ENCODE measurements at regions not wholly inside any gene's neighbourhood (a gene's known extent, or its start where the extent isn't known, plus 50 kb on each side); places are given as distances from the start of the nearest gene placed in this dataset.
A peak's percentile ranks its signal among the peaks of the same experiment; 100 is the strongest.

GRCh38 chr2:215843579-215843978 is 169.8 kb downstream of the MREG start:
- no peaks in the 10 kb centered on the region for H3K79me2 ChIP-seq (ENCODE audit: control insufficient read depth, insufficient read depth, low read length)
- Mint-ChIP-seq H3K27me3 (no peaks in the 10 kb centered on the region), H3K9me3 (ENCODE audit: insufficient read depth) (no peaks in the 10 kb centered on the region), H3K27ac (no peak overlapping the region), H3K4me3 (no peak overlapping the region), H3K4me1 (peaks cover 22% of the 10 kb centered on the region)
- H3K4me3 ChIP-seq (ENCODE audit: control extremely low read depth in 1 of 5, extremely low read depth in 1 of 5, insufficient read depth in 1 of 5, low read depth in 2 of 5, low read length in 4 of 5) = no peak overlapping the region
- no peaks in the 10 kb centered on the region for H3K9me3 ChIP-seq (ENCODE audit: control extremely low read depth in 1 of 3, control insufficient read depth in 2 of 3, insufficient read depth in 1 of 3, low read length in 2 of 3)
- no peak overlapping the region for H3K27ac ChIP-seq (ENCODE audit: low read length in 2 of 2)
- peaks cover 24 to 29% of the 10 kb centered on the region in 2 donors for H3K4me1 ChIP-seq (ENCODE audit: control insufficient read depth in 2 of 2, insufficient read depth in 2 of 2, low read length in 2 of 2)
- ChIA-PET POLR2A (no interaction called here), CTCF (interaction anchor here (0.8 kb wide), 1 partner anchor 77 kb away, joined by 3 read pairs; no protein-coding TSS in a partner anchor)
- DNase-seq (no peak), ATAC-seq (ENCODE audit: low read depth) (no peak)
- H3K9ac ChIP-seq (ENCODE audit: low read length) = no peak overlapping the region
- H2AFZ ChIP-seq (ENCODE audit: insufficient read depth, low read depth, low read length, poor library complexity, severe bottlenecking) = no peak overlapping the region
- H4K20me1 ChIP-seq (ENCODE audit: control insufficient read depth, insufficient read depth, low read length, poor library complexity, severe bottlenecking) = no peaks in the 10 kb centered on the region
- intact Hi-C loops (cut with micrococcal nuclease) = no loop called here
- TF ChIP-seq CTCF (IDR thresholded peaks at IDR 0.05) = no peak
- TF ChIP-seq EZH2 (IDR thresholded peaks at IDR 0.05; ENCODE audit: borderline replicate concordance, insufficient read depth, low read depth, low read length, poor library complexity, severe bottlenecking) = no peak
- H3K4me2 ChIP-seq (replicated peaks; ENCODE audit: low read depth, low read length, poor library complexity, severe bottlenecking) = no peak overlapping the region
- no peaks in the 10 kb centered on the region for H3K36me3 ChIP-seq (replicated peaks in 1 of 2; ENCODE audit: control extremely low read depth in 1 of 2, control insufficient read depth in 1 of 2, extremely low read depth in 1 of 2, insufficient read depth in 2 of 2, low read length in 1 of 2)
- H3K27me3 ChIP-seq (replicated peaks in 1 of 4; ENCODE audit: control extremely low read depth in 1 of 4, control insufficient read depth in 3 of 4, insufficient read depth in 4 of 4, low read length in 3 of 4) = no peaks in the 10 kb centered on the region
- no CpG with 5 or more reads among the region's 4 CpGs for WGBS (ENCODE audit: insufficient coverage)

GRCh38 chr2:215841175-215841816 is 172.1 kb downstream of the MREG start:
- Histone ChIP-seq H3K27me3 (replicated peaks in 1 of 4; ENCODE audit: control extremely low read depth in 1 of 4, control insufficient read depth in 3 of 4, insufficient read depth in 4 of 4, low read length in 3 of 4) (no peaks in the 10 kb centered on the region), H3K9me3 (ENCODE audit: control extremely low read depth in 1 of 3, control insufficient read depth in 2 of 3, insufficient read depth in 1 of 3, low read length in 2 of 3) (no peaks in the 10 kb centered on the region), H4K20me1 (ENCODE audit: control insufficient read depth, insufficient read depth, low read length, poor library complexity, severe bottlenecking) (no peaks in the 10 kb centered on the region), H3K79me2 (ENCODE audit: control insufficient read depth, insufficient read depth, low read length) (no peaks in the 10 kb centered on the region), H3K36me3 (replicated peaks in 1 of 2; ENCODE audit: control extremely low read depth in 1 of 2, control insufficient read depth in 1 of 2, extremely low read depth in 1 of 2, insufficient read depth in 2 of 2, low read length in 1 of 2) (no peaks in the 10 kb centered on the region), H3K4me3 (ENCODE audit: control extremely low read depth in 1 of 5, extremely low read depth in 1 of 5, insufficient read depth in 1 of 5, low read depth in 2 of 5, low read length in 4 of 5) (no peak overlapping the region), H3K4me2 (replicated peaks; ENCODE audit: low read depth, low read length, poor library complexity, severe bottlenecking) (peak overlapping the region; percentile 47), H3K27ac (ENCODE audit: low read length in 2 of 2) (no peak overlapping the region), H3K4me1 (ENCODE audit: control insufficient read depth in 2 of 2, insufficient read depth in 2 of 2, low read length in 2 of 2) (peaks cover 24 to 25% of the 10 kb centered on the region in 2 donors), H3K9ac (ENCODE audit: low read length) (no peak overlapping the region), H2AFZ (ENCODE audit: insufficient read depth, low read depth, low read length, poor library complexity, severe bottlenecking) (no peak overlapping the region)
- Mint-ChIP-seq H3K27ac (no peak overlapping the region), H3K4me3 (no peak overlapping the region), H3K4me1 (peaks cover 16% of the 10 kb centered on the region), H3K9me3 (ENCODE audit: insufficient read depth) (no peaks in the 10 kb centered on the region), H3K27me3 (peaks cover 4% of the 10 kb centered on the region)
- intact Hi-C loops (cut with micrococcal nuclease) = no loop called here
- TF ChIP-seq CTCF (IDR thresholded peaks at IDR 0.05) = no peak
- no peak for TF ChIP-seq EZH2 (IDR thresholded peaks at IDR 0.05; ENCODE audit: borderline replicate concordance, insufficient read depth, low read depth, low read length, poor library complexity, severe bottlenecking)
- POLR2A ChIA-PET = no interaction called here
- ATAC-seq (ENCODE audit: low read depth) (no peak), DNase-seq (no peak)
- 92% methylated on average over 4 of the region's 5 CpGs for WGBS (ENCODE audit: insufficient coverage)
- CTCF ChIA-PET = interaction anchor here (0.8 to 1.0 kb wide), 2 partner anchors 11 to 13 kb away, joined by 3 to 4 read pairs; no protein-coding TSS in a partner anchor
